H1 (cell line): ENCODE measurements at regions not wholly inside any gene's neighbourhood (a gene's known extent, or its start where the extent isn't known, plus 50 kb on each side); places are given as distances from the start of the nearest gene placed in this dataset.

Experiments used
- CTCF ChIA-PET: fragments of 300-600 bp; sonication (Branson Sonifier 250); formaldehyde crosslinking; loops from one replicate; lab custom pipeline; 2021; ENCODE audit not compliant: partially characterized antibody; lab: Charles Lee
- POLR2A ChIA-PET: fragments of 300-600 bp; sonication (Branson Sonifier 250); formaldehyde crosslinking; loops from one replicate; lab custom pipeline; 2021; ENCODE audit warnings: inconsistent platforms; ENCODE audit not compliant: partially characterized antibody; lab: Charles Lee
- DNase-seq, 2 experiments: peaks; one replicate each; pipeline versions ENCODE4 v3.0.0 to v3.0.0-alpha.2; 2010 to 2022; ENCODE audit warnings: low spot score in 2 of 2, low read depth in 1 of 2, mixed read lengths in 1 of 2
- FAIRE-seq: peaks from 2 replicates; lab custom pipeline; 2011; peaks lifted over from hg19 to GRCh38; lab: Jason Lieb, UNC
- H2AFZ ChIP-seq: 2 replicates; pipeline ENCODE4 v1.8.1; 2012; ENCODE audit warnings: low read length, inconsistent platforms
- H2AK5ac ChIP-seq: 2 replicates; pipeline ENCODE4 v1.6.1; 2013; ENCODE audit warnings: low read depth, low read length
- H2BK120ac ChIP-seq: replicated peaks from 2 replicates; pipeline ENCODE3; 2013; ENCODE audit warnings: low read depth, low read length, inconsistent platforms
- H2BK12ac ChIP-seq: 2 replicates; pipeline ENCODE4 v1.6.1; 2013; ENCODE audit warnings: low read depth, low read length
- H2BK15ac ChIP-seq: 2 replicates; pipeline ENCODE4 v1.6.1; 2013; ENCODE audit warnings: low read length
- H2BK20ac ChIP-seq: 2 replicates; pipeline ENCODE4 v1.6.1; 2013; ENCODE audit warnings: low read length
- H2BK5ac ChIP-seq: 2 replicates; pipeline ENCODE4 v1.6.1; 2013; ENCODE audit warnings: low read depth, low read length
- H3K14ac ChIP-seq: 2 replicates; pipeline ENCODE4 v1.6.1; 2013; ENCODE audit warnings: inconsistent platforms; ENCODE audit not compliant: insufficient read length
- H3K18ac ChIP-seq: 2 replicates; pipeline ENCODE4 v1.6.1; 2013; ENCODE audit warnings: low read length; ENCODE audit errors: extremely low read depth
- H3K23ac ChIP-seq: 2 replicates; pipeline ENCODE4 v1.6.1; 2013; ENCODE audit warnings: inconsistent platforms; ENCODE audit not compliant: insufficient read length
- H3K23me2 ChIP-seq: 2 replicates; pipeline ENCODE4 v1.6.1; 2013; ENCODE audit warnings: low read depth, low read length
- H3K27ac ChIP-seq: 2 replicates; pipeline ENCODE4 v1.6.1; 2011; ENCODE audit warnings: low read depth, low read length, inconsistent platforms
- H3K27me3 ChIP-seq, 4 experiments: replicated peaks in 1 of 4; 1 replicate in 1 of 4; 2 replicates in 3 of 4; pipeline versions ENCODE4 v1.6.1 to v1.8.1; 2011 to 2013; ENCODE audit warnings: low read length in 3 of 4, mild to moderate bottlenecking in 3 of 4, inconsistent platforms in 2 of 4, mixed read lengths in 2 of 4, moderate library complexity in 1 of 4; ENCODE audit not compliant: control insufficient read depth in 3 of 4, insufficient read depth in 3 of 4; ENCODE audit errors: extremely low read depth in 1 of 4
- H3K36me3 ChIP-seq, 4 experiments: 2 replicates each; pipeline versions ENCODE4 v1.6.1 to v1.8.1; 2011 to 2013; ENCODE audit warnings: mild to moderate bottlenecking in 4 of 4, low read length in 3 of 4, moderate library complexity in 2 of 4, control low read depth in 1 of 4, inconsistent platforms in 1 of 4; ENCODE audit not compliant: insufficient read depth in 4 of 4, control insufficient read depth in 2 of 4
- H3K4ac ChIP-seq: replicated peaks from 2 replicates; pipeline ENCODE3; 2013; ENCODE audit warnings: low read length, low read depth, mixed read lengths, inconsistent platforms; ENCODE audit not compliant: insufficient read length
- H3K4me1 ChIP-seq, 4 experiments: replicated peaks in 1 of 4; 1 replicate in 1 of 4; 2 replicates in 3 of 4; pipeline versions ENCODE4 v1.6.1 to v1.8.1; 2011 to 2013; ENCODE audit warnings: low read length in 3 of 4, inconsistent platforms in 2 of 4, mixed read lengths in 1 of 4; ENCODE audit not compliant: insufficient read depth in 4 of 4, control insufficient read depth in 3 of 4
- H3K4me2 ChIP-seq, 2 experiments: 2 replicates each; pipeline versions ENCODE4 v1.6.1 to v1.8.1; 2011 to 2013; ENCODE audit warnings: low read depth in 2 of 2, low read length in 2 of 2, control low read depth in 1 of 2, inconsistent platforms in 1 of 2, mild to moderate bottlenecking in 1 of 2; ENCODE audit not compliant: insufficient read depth in 1 of 2
- H3K4me3 ChIP-seq, 4 experiments: fragments of 200-600, 300-600 bp in 1 of 4; sonication (generic), shearing (Covaris generic), sonication (Bioruptor Twin) in 1 of 4; 2 replicates each; pipeline versions ENCODE4 v1.5.1 to v1.8.1; 2011 to 2016; ENCODE audit warnings: low read length in 4 of 4, low read depth in 3 of 4, control low read depth in 2 of 4, inconsistent platforms in 2 of 4, mild to moderate bottlenecking in 2 of 4, mixed read lengths in 1 of 4, moderate library complexity in 1 of 4; ENCODE audit not compliant: insufficient read depth in 2 of 4; ENCODE audit errors: extremely low read depth in 1 of 4
- H3K56ac ChIP-seq: replicated peaks from 2 replicates; pipeline ENCODE3; 2013; ENCODE audit warnings: low read depth, mild to moderate bottlenecking, mixed read lengths, low read length, inconsistent platforms; ENCODE audit not compliant: insufficient read length
- H3K79me1 ChIP-seq: 2 replicates; pipeline ENCODE4 v1.6.1; 2013; ENCODE audit warnings: low read depth, low read length, control low read depth
- H3K79me2 ChIP-seq, 2 experiments: 2 replicates each; pipeline versions ENCODE4 v1.6.1 to v1.8.1; 2012 to 2013; ENCODE audit warnings: low read length in 2 of 2, mild to moderate bottlenecking in 2 of 2, inconsistent platforms in 1 of 2; ENCODE audit not compliant: insufficient read depth in 2 of 2, control insufficient read depth in 1 of 2
- H3K9ac ChIP-seq, 4 experiments: replicated peaks in 1 of 4; 1 replicate in 1 of 4; 2 replicates in 3 of 4; pipeline versions ENCODE4 v1.6.1 to v1.8.1; 2011 to 2013; ENCODE audit warnings: low read depth in 3 of 4, low read length in 3 of 4, control low read depth in 2 of 4, mild to moderate bottlenecking in 2 of 4, moderate library complexity in 2 of 4, inconsistent platforms in 1 of 4; ENCODE audit errors: extremely low read depth in 1 of 4
- H3K9me3 ChIP-seq, 2 experiments: 2 replicates each; pipeline versions ENCODE4 v1.6.1 to v1.8.1; 2012 to 2013; ENCODE audit warnings: mild to moderate bottlenecking in 2 of 2, moderate library complexity in 2 of 2, control low read depth in 1 of 2, inconsistent platforms in 1 of 2, low read depth in 1 of 2, low read length in 1 of 2, mixed read lengths in 1 of 2; ENCODE audit not compliant: insufficient read depth in 2 of 2
- H4K20me1 ChIP-seq, 2 experiments: replicated peaks in 1 of 2; 2 replicates each; pipeline versions ENCODE3 to v1.8.1; 2011 to 2013; ENCODE audit warnings: inconsistent platforms in 2 of 2, low read length in 2 of 2, mild to moderate bottlenecking in 1 of 2; ENCODE audit not compliant: insufficient read depth in 2 of 2, control insufficient read depth in 1 of 2
- H4K5ac ChIP-seq: 2 replicates; pipeline ENCODE4 v1.6.1; 2013; ENCODE audit warnings: low read length, low read depth, mixed read lengths, inconsistent platforms; ENCODE audit not compliant: insufficient read length
- H4K8ac ChIP-seq: 2 replicates; pipeline ENCODE4 v1.8.0; 2013; ENCODE audit warnings: mild to moderate bottlenecking, moderate library complexity, low read length, inconsistent platforms; ENCODE audit not compliant: insufficient read depth; ENCODE audit errors: extremely low read depth
- H4K91ac ChIP-seq: replicated peaks from 2 replicates; pipeline ENCODE3; 2013; ENCODE audit warnings: low read length, mixed read lengths, inconsistent platforms; ENCODE audit not compliant: insufficient read length
- WGBS, 2 experiments: shearing (Covaris generic) in 1 of 2; methylation state at CpG; one replicate each; pipeline versions ENCODE4 v1.1.6 to v1.1.7; 2013 to 2015; ENCODE audit warnings: low lambda C conversion rate in 2 of 2, mixed read lengths in 2 of 2, inconsistent platforms in 1 of 2, low coverage in 1 of 2, missing lambda C conversion rate in 1 of 2; ENCODE audit not compliant: insufficient replicate concordance in 2 of 2, insufficient coverage in 1 of 2, insufficient read length in 1 of 2; ENCODE audit errors: extremely low coverage in 1 of 2, missing lambda C conversion rate in 1 of 2; 5-methylcytosine and 5-hydroxymethylcytosine counted together
- TF ChIP-seq, protein P1 (sequence below): IDR thresholded peaks from 2 replicates; pipeline ENCODE4 v1.6.1; 2012; ENCODE audit warnings: low read length, inconsistent platforms

DNA sequence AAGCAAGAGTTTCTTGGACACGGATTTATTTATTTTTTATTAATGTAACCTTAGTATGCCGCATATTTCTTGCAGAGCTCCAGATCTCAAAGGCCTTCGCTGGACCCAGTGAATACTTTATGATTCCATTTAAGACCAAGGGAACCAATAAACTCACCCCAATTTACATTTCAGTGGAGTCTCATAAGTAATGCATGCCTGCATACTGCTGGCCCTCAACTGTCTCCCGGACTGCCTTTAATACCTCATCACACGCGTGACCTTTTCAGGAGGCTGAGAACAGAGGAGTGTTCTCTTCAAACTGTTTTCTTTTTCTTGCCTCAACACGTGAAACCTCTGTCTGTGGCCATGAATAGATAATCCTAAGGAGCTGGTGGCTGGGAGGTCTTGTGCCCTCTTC is 240.9 kb downstream of the STIM2 start:
- no peaks in the 10 kb centered on the region for H3K36me3 ChIP-seq
- no peak overlapping the region for H3K4me2 ChIP-seq
- H3K4me1 ChIP-seq, result peaks cover 0 to 6% (median 4%) of the 10 kb centered on the region in 4 experiments; a peak in 3 of 7 replicates
- no peaks in the 10 kb centered on the region for H4K20me1 ChIP-seq
- no peak overlapping the region for H3K18ac ChIP-seq
- no peak overlapping the region for H4K8ac ChIP-seq
- H2BK120ac ChIP-seq, result no peak overlapping the region
- H3K9ac ChIP-seq, result no peak overlapping the region
- H3K27me3 ChIP-seq, result no peaks in the 10 kb centered on the region
- no peak overlapping the region for H3K4me3 ChIP-seq
- FAIRE-seq, result no peak
- 91% methylated on average over 7 of the region's 7 CpGs; no CpG with 5 or more reads in 1 of the 2 experiments for WGBS, 2 experiments
- no peaks in the 10 kb centered on the region for H3K9me3 ChIP-seq
- DNase-seq, result no peak
- H4K5ac ChIP-seq, result no peak overlapping the region
- H2BK12ac ChIP-seq, result no peak overlapping the region
- H3K23me2 ChIP-seq, result no peaks in the 10 kb centered on the region
- no peak overlapping the region for H3K23ac ChIP-seq
- H3K79me2 ChIP-seq, result no peaks in the 10 kb centered on the region
- POLR2A ChIA-PET, result no interaction called here
- no peak overlapping the region for H3K27ac ChIP-seq
- no peak overlapping the region for H3K14ac ChIP-seq
- no peak overlapping the region for H2BK20ac ChIP-seq
- no peak overlapping the region for H2BK15ac ChIP-seq
- no peak overlapping the region for H3K4ac ChIP-seq
- no peak overlapping the region for H2AK5ac ChIP-seq
- no peak overlapping the region for H2AFZ ChIP-seq
- CTCF ChIA-PET, result interaction anchor here (0.6 to 9.3 kb wide), 5 partner anchors 10 to 217 kb away, joined by 3 to 60 read pairs (median 3); no protein-coding TSS in a partner anchor
- H2BK5ac ChIP-seq, result no peak overlapping the region
- H3K56ac ChIP-seq, result no peak overlapping the region
- no peak overlapping the region for H4K91ac ChIP-seq
- TF ChIP-seq, protein P1, sequence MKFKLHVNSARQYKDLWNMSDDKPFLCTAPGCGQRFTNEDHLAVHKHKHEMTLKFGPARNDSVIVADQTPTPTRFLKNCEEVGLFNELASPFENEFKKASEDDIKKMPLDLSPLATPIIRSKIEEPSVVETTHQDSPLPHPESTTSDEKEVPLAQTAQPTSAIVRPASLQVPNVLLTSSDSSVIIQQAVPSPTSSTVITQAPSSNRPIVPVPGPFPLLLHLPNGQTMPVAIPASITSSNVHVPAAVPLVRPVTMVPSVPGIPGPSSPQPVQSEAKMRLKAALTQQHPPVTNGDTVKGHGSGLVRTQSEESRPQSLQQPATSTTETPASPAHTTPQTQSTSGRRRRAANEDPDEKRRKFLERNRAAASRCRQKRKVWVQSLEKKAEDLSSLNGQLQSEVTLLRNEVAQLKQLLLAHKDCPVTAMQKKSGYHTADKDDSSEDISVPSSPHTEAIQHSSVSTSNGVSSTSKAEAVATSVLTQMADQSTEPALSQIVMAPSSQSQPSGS, result no peak
- TF ChIP-seq, all 59 proteins: peak for 0
- no peaks in the 10 kb centered on the region for H3K79me1 ChIP-seq
